LNCAP (cell line): ENCODE measurements at regions not wholly inside any gene's neighbourhood (a gene's known extent, or its start where the extent isn't known, plus 50 kb on each side); places are given as distances from the start of the nearest gene placed in this dataset.

Source experiments
- CTCF ChIP-seq: fragments of 450-650 bp; IDR thresholded peaks from 2 replicates; pipeline ENCODE4 v1.5.1; 2017; ENCODE audit warnings: mild to moderate bottlenecking

- TF ChIP-seq CTCF: no peak
Observed at GRCh38 chr17:71936977-71937376, 183.8 kb upstream of the SOX9 start.

GRCh38 chr17:71937914-71938313, 182.9 kb upstream of the SOX9 start:
- TF ChIP-seq CTCF: no peak

GRCh38 chr17:71938340-71939010, 182.3 kb upstream of the SOX9 start:
- TF ChIP-seq CTCF: no peak

GRCh38 chr17:71941920-71942319, 178.9 kb upstream of the SOX9 start:
- TF ChIP-seq CTCF: no peak

- TF ChIP-seq CTCF: no peak
Observed at GRCh38 chr17:71942626-71943025, 178.2 kb upstream of the SOX9 start.

- no peak for TF ChIP-seq CTCF
Observed at GRCh38 chr17:71948703-71949422, 172.0 kb upstream of the SOX9 start.

- TF ChIP-seq CTCF: peak; percentile 66
Observed at GRCh38 chr17:71959154-71959553, 161.7 kb upstream of the SOX9 start.
